C4-2B (cell line): ENCODE measurements at regions not wholly inside any gene's neighbourhood (a gene's known extent, or its start where the extent isn't known, plus 50 kb on each side); places are given as distances from the start of the nearest gene placed in this dataset.

Experiments
- ZFX ChIP-seq: fragments of 450-650 bp; IDR thresholded peaks from 2 replicates; pipeline ENCODE4 v1.6.1; 2017
- TF ChIP-seq, protein P1 (sequence below): fragments of 450-650 bp; conservative IDR thresholded peaks from 2 replicates; pipeline ENCODE4 v1.5.1; 2017; ENCODE audit warnings: mild to moderate bottlenecking

DNA sequence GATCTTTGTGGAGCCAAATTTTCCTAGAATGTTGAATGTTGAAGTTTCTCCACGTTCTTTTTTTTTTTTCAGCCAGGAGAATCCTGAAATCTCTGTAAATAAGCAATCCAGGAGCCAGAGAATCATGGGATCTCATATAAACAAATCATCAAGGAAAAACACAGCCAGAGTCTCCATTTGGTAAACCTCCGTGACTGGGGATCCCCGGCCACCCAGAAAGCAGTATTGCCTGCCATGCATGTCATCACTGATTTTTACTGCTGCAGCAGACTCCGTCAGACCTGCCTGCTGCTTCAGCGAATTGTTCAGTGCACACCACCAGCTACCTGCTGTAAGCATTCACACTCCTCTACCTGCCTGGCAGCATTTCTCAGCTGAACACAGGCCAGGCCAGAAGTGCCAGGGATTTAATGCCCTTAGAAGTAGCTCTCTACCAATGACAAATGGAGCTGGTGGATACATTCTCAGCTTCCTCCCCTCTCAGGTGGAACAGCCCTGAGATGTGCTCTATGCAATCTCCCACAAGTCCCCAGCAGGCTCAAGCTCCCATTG lies 158.6 kb downstream of the CYLD start:
- TF ChIP-seq, protein P1, sequence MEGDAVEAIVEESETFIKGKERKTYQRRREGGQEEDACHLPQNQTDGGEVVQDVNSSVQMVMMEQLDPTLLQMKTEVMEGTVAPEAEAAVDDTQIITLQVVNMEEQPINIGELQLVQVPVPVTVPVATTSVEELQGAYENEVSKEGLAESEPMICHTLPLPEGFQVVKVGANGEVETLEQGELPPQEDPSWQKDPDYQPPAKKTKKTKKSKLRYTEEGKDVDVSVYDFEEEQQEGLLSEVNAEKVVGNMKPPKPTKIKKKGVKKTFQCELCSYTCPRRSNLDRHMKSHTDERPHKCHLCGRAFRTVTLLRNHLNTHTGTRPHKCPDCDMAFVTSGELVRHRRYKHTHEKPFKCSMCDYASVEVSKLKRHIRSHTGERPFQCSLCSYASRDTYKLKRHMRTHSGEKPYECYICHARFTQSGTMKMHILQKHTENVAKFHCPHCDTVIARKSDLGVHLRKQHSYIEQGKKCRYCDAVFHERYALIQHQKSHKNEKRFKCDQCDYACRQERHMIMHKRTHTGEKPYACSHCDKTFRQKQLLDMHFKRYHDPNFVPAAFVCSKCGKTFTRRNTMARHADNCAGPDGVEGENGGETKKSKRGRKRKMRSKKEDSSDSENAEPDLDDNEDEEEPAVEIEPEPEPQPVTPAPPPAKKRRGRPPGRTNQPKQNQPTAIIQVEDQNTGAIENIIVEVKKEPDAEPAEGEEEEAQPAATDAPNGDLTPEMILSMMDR, result no peak
- TF ChIP-seq ZFX, result no peak
